Hepatocyte (in vitro differentiated cells): ENCODE measurements at regions not wholly inside any gene's neighbourhood (a gene's known extent, or its start where the extent isn't known, plus 50 kb on each side); places are given as distances from the start of the nearest gene placed in this dataset.

Source experiments
- CTCF ChIP-seq: fragments of 200-600 bp; sonication (generic); IDR thresholded peaks from 2 replicates; pipeline ENCODE4 v1.5.1; 2016; ENCODE audit warnings: antibody characterized with exemption, mild to moderate bottlenecking; ENCODE audit not compliant: poor library complexity
- EZH2 ChIP-seq: fragments of 200-600 bp; sonication (generic); IDR thresholded peaks from 2 replicates; pipeline ENCODE4 v1.6.1; 2016; ENCODE audit warnings: antibody characterized with exemption, mild to moderate bottlenecking, borderline replicate concordance

- TF ChIP-seq CTCF (no peak), EZH2 (no peak)
Observed at GRCh38 chr6:9159051-9159450, 723.7 kb upstream of the SLC35B3 start.
